Neuronal stem cell (in vitro differentiated cells): ENCODE measurements at regions not wholly inside any gene's neighbourhood (a gene's known extent, or its start where the extent isn't known, plus 50 kb on each side); places are given as distances from the start of the nearest gene placed in this dataset.

Source experiments
- DNase-seq: peaks from one replicate; pipeline ENCODE4 v3.0.0-alpha.2; 2013; ENCODE audit warnings: low spot score
- H2AFZ ChIP-seq: one replicate; pipeline ENCODE4 v1.6.1; 2013; ENCODE audit warnings: mild to moderate bottlenecking, low read length, inconsistent platforms
- H2AK5ac ChIP-seq: 2 replicates; pipeline ENCODE4 v1.6.1; 2013; ENCODE audit warnings: low read depth, mild to moderate bottlenecking, inconsistent platforms, low read length, moderate library complexity, mixed read lengths
- H2BK120ac ChIP-seq: 2 replicates; pipeline ENCODE4 v1.6.1; 2013; ENCODE audit warnings: low read depth, mild to moderate bottlenecking, inconsistent platforms, low read length, moderate library complexity, mixed read lengths
- H2BK12ac ChIP-seq: one replicate; pipeline ENCODE4 v1.6.1; 2013; ENCODE audit warnings: low read length, inconsistent platforms
- H2BK15ac ChIP-seq: 2 replicates; pipeline ENCODE4 v1.6.1; 2013; ENCODE audit warnings: mild to moderate bottlenecking, low read length, inconsistent platforms, mixed read lengths
- H2BK5ac ChIP-seq: one replicate; pipeline ENCODE4 v1.6.1; 2013; ENCODE audit warnings: inconsistent platforms, mild to moderate bottlenecking, low read length, moderate library complexity
- H3K14ac ChIP-seq: one replicate; pipeline ENCODE4 v1.6.1; 2013; ENCODE audit warnings: low read length, inconsistent platforms
- H3K18ac ChIP-seq: 2 replicates; pipeline ENCODE4 v1.6.1; 2013; ENCODE audit warnings: low read length, inconsistent platforms
- H3K23ac ChIP-seq: 2 replicates; pipeline ENCODE4 v1.6.1; 2013; ENCODE audit warnings: low read depth, mild to moderate bottlenecking, mixed read lengths, low read length, inconsistent platforms; ENCODE audit not compliant: poor library complexity
- H3K27ac ChIP-seq: replicated peaks from 3 replicates; pipeline ENCODE4 v1.5.1; 2013; ENCODE audit warnings: low read length, inconsistent platforms
- H3K27me3 ChIP-seq, 3 experiments: 2 replicates each; pipeline ENCODE4 v1.6.1; 2013; ENCODE audit warnings: low read length in 3 of 3, mild to moderate bottlenecking in 2 of 3, inconsistent platforms in 1 of 3, low read depth in 1 of 3, mixed read lengths in 1 of 3, moderate library complexity in 1 of 3; ENCODE audit not compliant: control insufficient read depth in 3 of 3, insufficient read depth in 3 of 3
- H3K36me3 ChIP-seq, 2 donors: replicated peaks in 1 of 2; 2 replicates each; pipeline ENCODE4 v1.6.1; 2013; ENCODE audit warnings: low read length in 2 of 2; ENCODE audit not compliant: control insufficient read depth in 2 of 2, insufficient read depth in 2 of 2
- H3K4ac ChIP-seq: 2 replicates; pipeline ENCODE4 v1.6.1; 2013; ENCODE audit warnings: inconsistent platforms, mild to moderate bottlenecking, low read length, moderate library complexity
- H3K4me1 ChIP-seq, 2 donors: 1 replicate in 1 of 2; 2 replicates in 1 of 2; pipeline ENCODE4 v1.6.1; 2013; ENCODE audit warnings: low read length in 2 of 2, low read depth in 1 of 2; ENCODE audit not compliant: control insufficient read depth in 2 of 2, insufficient read depth in 1 of 2
- H3K4me2 ChIP-seq: one replicate; pipeline ENCODE4 v1.6.1; 2013; ENCODE audit warnings: mild to moderate bottlenecking, low read length, inconsistent platforms; ENCODE audit not compliant: insufficient read depth, poor library complexity, severe bottlenecking
- H3K4me3 ChIP-seq, 2 donors: 2 replicates each; pipeline ENCODE4 v1.5.1; 2013; ENCODE audit warnings: low read length in 2 of 2, mild to moderate bottlenecking in 2 of 2, inconsistent platforms in 1 of 2, moderate library complexity in 1 of 2
- H3K79me1 ChIP-seq: one replicate; pipeline ENCODE4 v1.6.1; 2013; ENCODE audit warnings: low read depth, mild to moderate bottlenecking, inconsistent platforms, low read length, moderate library complexity
- H3K9ac ChIP-seq: one replicate; pipeline ENCODE4 v1.6.1; 2013; ENCODE audit warnings: mild to moderate bottlenecking, low read depth, low read length, inconsistent platforms; ENCODE audit not compliant: poor library complexity
- H3K9me3 ChIP-seq, 2 donors: replicated peaks in 1 of 2; 2 replicates each; pipeline versions ENCODE3 to v1.6.1; 2013; ENCODE audit warnings: low read length in 2 of 2, mild to moderate bottlenecking in 2 of 2, inconsistent platforms in 1 of 2, low read depth in 1 of 2, mixed read lengths in 1 of 2, moderate library complexity in 1 of 2; ENCODE audit not compliant: control insufficient read depth in 2 of 2, insufficient read depth in 1 of 2
- H4K8ac ChIP-seq: one replicate; pipeline ENCODE4 v1.6.1; 2013; ENCODE audit warnings: low read depth, mild to moderate bottlenecking, inconsistent platforms, low read length, moderate library complexity
- H4K91ac ChIP-seq: one replicate; pipeline ENCODE4 v1.6.1; 2013; ENCODE audit warnings: low read length, low read depth, mild to moderate bottlenecking, inconsistent platforms; ENCODE audit not compliant: poor library complexity
- WGBS, 2 donors: extraction: QIAGEN DNeasy Blood & Tissue Kit; methylation state at CpG; one replicate each; pipeline ENCODE4 v1.1.7; 2013; ENCODE audit warnings: missing lambda C conversion rate in 2 of 2, mixed read lengths in 1 of 2; ENCODE audit not compliant: insufficient read length in 2 of 2, insufficient replicate concordance in 1 of 2; ENCODE audit errors: extremely low coverage in 2 of 2; 5-methylcytosine and 5-hydroxymethylcytosine counted together

DNA sequence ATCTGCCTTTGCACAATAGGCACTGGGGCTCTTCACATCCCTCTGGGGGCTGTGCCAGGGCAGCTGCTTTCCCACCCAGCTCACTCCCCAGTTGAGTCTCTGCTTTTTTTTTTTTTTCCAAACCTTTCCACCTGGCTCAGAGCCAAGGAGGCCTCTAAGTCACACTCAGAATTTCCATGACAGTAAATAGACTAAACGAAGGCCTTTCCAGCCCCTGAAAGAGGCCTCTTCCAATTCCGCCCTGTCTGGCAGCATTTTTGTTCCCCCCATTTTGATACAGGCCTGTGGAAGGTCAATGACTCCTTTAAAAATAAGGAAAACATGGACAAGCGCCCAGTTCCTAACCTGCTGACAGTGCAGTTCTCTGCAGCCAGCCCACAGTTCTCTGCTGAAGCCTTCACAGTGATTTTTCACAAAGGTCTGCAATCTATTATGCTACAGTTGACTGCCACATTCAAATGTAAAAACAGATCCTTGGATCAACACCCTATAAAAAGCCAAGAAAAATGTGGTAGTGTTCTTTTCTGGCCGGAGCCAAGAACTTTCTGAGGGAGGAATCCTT is 107.5 kb upstream of the SESN3 start:
- Histone ChIP-seq H2BK12ac (no peak overlapping the region), H3K9me3 (no peaks in the 10 kb centered on the region), H3K14ac (no peak overlapping the region), H3K4ac (no peak overlapping the region), H3K36me3 (no peaks in the 10 kb centered on the region), H2AFZ (peak overlapping the region; percentile 80), H3K4me3 (no peak overlapping the region), H4K8ac (no peak overlapping the region), H2BK5ac (no peak overlapping the region), H2BK15ac (no peak overlapping the region), H4K91ac (no peak overlapping the region), H3K27ac (no peak overlapping the region), H3K4me1 (peaks cover 26 to 28% of the 10 kb centered on the region in 2 donors), H3K23ac (no peak overlapping the region), H3K79me1 (no peaks in the 10 kb centered on the region), H2BK120ac (no peak overlapping the region), H2AK5ac (no peak overlapping the region), H3K27me3 (no peaks in the 10 kb centered on the region), H3K4me2 (no peak overlapping the region), H3K18ac (peak overlapping the region; percentile 63), H3K9ac (no peak overlapping the region)
- WGBS, 2 donors: no CpG with 5 or more reads among the region's 4 CpGs
- DNase-seq: no peak

DNA sequence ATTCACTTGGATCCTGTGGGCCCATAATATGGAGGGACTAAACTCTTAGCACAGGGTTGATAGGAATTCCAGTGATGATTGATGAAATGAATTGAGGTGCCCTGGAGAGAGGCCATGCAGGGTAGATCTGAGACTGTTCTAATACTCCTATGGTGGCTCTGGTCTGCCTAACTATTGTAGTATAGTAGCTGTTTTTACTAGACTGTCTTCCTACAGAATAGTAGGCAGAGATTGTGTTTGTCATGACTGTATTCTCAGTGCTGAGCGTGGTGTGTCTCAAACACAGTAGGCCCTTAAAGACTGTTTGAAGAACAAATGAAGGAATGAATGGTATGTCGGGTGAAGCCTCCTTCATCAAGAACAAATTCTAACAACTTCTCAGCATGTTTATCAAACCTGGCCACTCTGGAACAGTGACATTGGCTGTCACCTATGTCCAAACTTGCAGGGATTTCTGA is 107.0 kb upstream of the SESN3 start:
- Histone ChIP-seq H2BK5ac (no peak overlapping the region), H2BK120ac (no peak overlapping the region), H2BK12ac (no peak overlapping the region), H3K4me2 (no peak overlapping the region), H3K9ac (no peak overlapping the region), H3K14ac (no peak overlapping the region), H3K4me3 (no peak overlapping the region), H2AFZ (peak overlapping the region; percentile 80), H3K27ac (peak overlapping the region; percentile 90), H3K23ac (no peak overlapping the region), H4K91ac (no peak overlapping the region), H3K18ac (peak overlapping the region; percentile 63), H3K79me1 (no peaks in the 10 kb centered on the region), H2BK15ac (no peak overlapping the region), H3K36me3 (no peaks in the 10 kb centered on the region), H3K4ac (no peak overlapping the region), H3K27me3 (no peaks in the 10 kb centered on the region), H3K4me1 (peaks cover 26 to 28% of the 10 kb centered on the region in 2 donors), H2AK5ac (no peak overlapping the region), H3K9me3 (no peaks in the 10 kb centered on the region), H4K8ac (no peak overlapping the region)
- no peak for DNase-seq
- WGBS, 2 donors: no CpG with 5 or more reads among the region's 2 CpGs

DNA sequence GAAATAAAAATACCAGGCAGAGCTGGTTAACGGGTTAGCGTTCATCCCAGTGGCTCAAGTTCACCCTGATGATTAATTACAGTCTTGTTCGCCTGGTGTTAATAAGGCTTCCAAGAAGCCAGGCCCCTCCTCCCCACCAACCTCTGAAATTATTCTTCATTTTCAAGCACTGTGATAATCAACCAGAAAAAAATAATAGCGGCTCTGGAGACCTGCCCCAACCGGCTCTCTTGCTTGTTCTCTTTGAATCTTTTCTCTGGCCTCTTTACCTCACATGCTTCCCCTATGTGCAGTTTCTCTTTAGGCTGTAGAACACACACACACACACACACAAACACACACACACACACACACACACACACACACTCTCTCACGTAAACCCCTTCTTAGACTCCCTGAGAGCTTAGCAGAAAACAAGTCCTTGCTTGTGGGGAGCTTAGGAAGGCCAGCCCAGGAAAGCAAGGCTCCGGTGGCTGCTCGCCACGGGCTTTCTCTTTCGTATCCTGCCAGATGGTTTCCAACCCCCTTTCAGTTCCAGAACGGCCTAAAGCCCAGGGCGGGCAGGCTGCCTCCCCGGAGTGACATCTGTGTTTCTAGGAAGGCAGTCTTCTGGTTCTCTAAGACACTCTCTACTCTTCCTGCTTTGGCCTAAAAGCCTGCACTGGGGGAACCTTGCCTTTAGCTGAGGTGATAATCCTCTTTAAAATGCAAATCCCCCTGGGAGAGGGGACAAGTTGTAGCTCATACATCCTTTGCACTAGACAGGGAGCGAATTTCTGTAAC is 106.4 kb upstream of the SESN3 start:
- Histone ChIP-seq H2BK15ac (no peak overlapping the region), H2AFZ (peak overlapping the region; percentile 80), H3K79me1 (no peaks in the 10 kb centered on the region), H4K8ac (no peak overlapping the region), H3K18ac (peak overlapping the region; percentile 55), H3K27me3 (no peaks in the 10 kb centered on the region), H3K23ac (no peak overlapping the region), H3K4me2 (no peak overlapping the region), H3K9ac (no peak overlapping the region), H2BK12ac (no peak overlapping the region), H3K4me1 (peaks cover 26 to 28% of the 10 kb centered on the region in 2 donors), H3K14ac (no peak overlapping the region), H2AK5ac (no peak overlapping the region), H3K4me3 (no peak overlapping the region), H4K91ac (no peak overlapping the region), H2BK5ac (no peak overlapping the region), H3K4ac (no peak overlapping the region), H3K36me3 (no peaks in the 10 kb centered on the region), H3K9me3 (no peaks in the 10 kb centered on the region), H3K27ac (peak overlapping the region; percentile 90), H2BK120ac (no peak overlapping the region)
- peak; percentile 49 for DNase-seq
- WGBS, 2 donors: no CpG with 5 or more reads among the region's 14 CpGs

DNA sequence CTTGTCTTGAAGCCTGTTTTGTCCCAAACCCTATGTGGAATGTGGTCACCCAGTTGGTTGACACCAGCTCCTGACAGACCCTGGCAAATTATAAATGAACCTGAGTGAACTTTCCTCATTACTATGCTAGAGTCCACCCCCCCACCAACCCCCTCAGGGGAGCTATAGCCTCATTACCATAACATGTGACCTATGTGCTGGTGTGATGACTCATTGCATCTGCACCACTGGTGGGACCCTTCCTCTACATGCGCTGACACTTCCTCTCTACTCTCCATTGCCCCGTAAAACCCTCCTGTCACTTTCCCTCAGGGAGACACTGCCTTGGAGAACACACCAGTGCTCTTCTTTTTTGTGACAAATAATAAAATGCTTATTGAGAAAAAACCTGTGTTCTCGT is 105.0 kb upstream of the SESN3 start:
- Histone ChIP-seq H3K9ac (no peak overlapping the region), H3K27ac (no peak overlapping the region), H3K79me1 (no peaks in the 10 kb centered on the region), H3K4me2 (no peak overlapping the region), H3K27me3 (no peaks in the 10 kb centered on the region), H2AFZ (no peak overlapping the region), H2AK5ac (no peak overlapping the region), H3K9me3 (no peaks in the 10 kb centered on the region), H2BK5ac (no peak overlapping the region), H3K23ac (no peak overlapping the region), H3K18ac (peak overlapping the region; percentile 66), H3K14ac (no peak overlapping the region), H4K91ac (no peak overlapping the region), H2BK120ac (no peak overlapping the region), H3K36me3 (no peaks in the 10 kb centered on the region), H4K8ac (no peak overlapping the region), H3K4me3 (no peak overlapping the region), H3K4me1 (peaks cover 21 to 28% of the 10 kb centered on the region in 2 donors), H3K4ac (no peak overlapping the region), H2BK15ac (no peak overlapping the region), H2BK12ac (no peak overlapping the region)
- DNase-seq: no peak
- no CpG with 5 or more reads among the region's 3 CpGs for WGBS, 2 donors
